Fibroblast of villous mesenchyme (primary cell): ENCODE measurements at regions not wholly inside any gene's neighbourhood (a gene's known extent, or its start where the extent isn't known, plus 50 kb on each side); places are given as distances from the start of the nearest gene placed in this dataset.

Source experiments
- DNase-seq: peaks from one replicate; pipeline ENCODE4 v3.0.0-alpha.2; 2010; ENCODE audit warnings: low read depth
- H3K4me3 ChIP-seq: 2 replicates; pipeline ENCODE4 v1.5.1; 2011; ENCODE audit warnings: low read depth, mild to moderate bottlenecking, low read length
- TF ChIP-seq, protein P1 (sequence below): IDR thresholded peaks from 2 replicates; pipeline ENCODE4 v1.5.1; 2012; ENCODE audit warnings: low read depth, mild to moderate bottlenecking, low read length; ENCODE audit not compliant: insufficient read depth

DNA sequence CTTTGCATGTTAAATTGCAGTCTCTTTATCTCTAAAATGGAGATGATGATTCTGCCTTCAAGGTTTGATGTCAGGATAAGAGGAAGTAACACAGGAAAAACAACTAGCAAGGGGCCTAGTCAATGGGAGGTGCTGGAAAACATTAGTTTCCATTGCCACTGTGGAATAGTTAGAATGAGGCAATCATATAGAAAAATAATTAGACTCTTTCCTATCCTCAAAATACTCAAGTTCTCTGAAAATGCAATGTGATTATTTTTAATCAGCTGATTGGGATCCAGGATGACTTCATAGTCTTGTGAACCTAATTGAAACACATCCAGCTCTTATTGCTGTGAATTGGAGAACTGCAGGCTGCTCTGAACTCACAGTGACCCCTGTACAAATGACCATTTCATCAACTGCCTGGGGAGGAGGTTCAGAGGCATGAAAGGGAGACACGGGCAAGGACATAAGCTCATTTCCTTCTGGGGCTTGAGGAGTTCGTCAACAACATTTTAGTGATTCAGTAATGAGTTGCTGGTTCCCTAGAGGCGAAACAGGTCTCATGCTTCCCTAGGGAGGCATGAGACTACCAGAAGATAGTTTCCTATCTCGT lies 422.5 kb downstream of the LPIN1 start:
- DNase-seq, result peak; percentile 93
- H3K4me3 ChIP-seq, result no peak overlapping the region
- TF ChIP-seq, protein P1, sequence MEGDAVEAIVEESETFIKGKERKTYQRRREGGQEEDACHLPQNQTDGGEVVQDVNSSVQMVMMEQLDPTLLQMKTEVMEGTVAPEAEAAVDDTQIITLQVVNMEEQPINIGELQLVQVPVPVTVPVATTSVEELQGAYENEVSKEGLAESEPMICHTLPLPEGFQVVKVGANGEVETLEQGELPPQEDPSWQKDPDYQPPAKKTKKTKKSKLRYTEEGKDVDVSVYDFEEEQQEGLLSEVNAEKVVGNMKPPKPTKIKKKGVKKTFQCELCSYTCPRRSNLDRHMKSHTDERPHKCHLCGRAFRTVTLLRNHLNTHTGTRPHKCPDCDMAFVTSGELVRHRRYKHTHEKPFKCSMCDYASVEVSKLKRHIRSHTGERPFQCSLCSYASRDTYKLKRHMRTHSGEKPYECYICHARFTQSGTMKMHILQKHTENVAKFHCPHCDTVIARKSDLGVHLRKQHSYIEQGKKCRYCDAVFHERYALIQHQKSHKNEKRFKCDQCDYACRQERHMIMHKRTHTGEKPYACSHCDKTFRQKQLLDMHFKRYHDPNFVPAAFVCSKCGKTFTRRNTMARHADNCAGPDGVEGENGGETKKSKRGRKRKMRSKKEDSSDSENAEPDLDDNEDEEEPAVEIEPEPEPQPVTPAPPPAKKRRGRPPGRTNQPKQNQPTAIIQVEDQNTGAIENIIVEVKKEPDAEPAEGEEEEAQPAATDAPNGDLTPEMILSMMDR, result no peak

DNA sequence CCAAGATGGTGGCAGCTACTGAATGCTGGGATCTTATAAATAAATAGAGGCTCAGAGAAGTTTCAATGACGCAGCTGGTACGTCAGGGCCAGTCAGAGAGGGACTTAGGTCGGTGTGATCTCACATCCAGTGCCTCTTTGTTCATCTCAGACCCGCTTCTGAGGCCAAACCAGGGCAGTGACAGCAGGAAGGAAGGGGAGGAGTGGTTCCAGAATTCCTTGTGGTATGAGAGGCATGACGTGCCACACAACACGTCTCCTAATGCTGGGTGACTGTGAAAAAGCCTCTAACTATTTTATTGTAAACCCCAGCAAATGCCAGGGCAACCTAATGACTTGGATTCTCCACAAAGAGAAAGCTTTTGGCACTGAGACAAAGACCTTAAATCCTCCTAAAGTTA lies 423.3 kb downstream of the LPIN1 start:
- no peak overlapping the region for H3K4me3 ChIP-seq
- TF ChIP-seq, protein P1, result no peak
- DNase-seq, result peak; percentile 82

DNA sequence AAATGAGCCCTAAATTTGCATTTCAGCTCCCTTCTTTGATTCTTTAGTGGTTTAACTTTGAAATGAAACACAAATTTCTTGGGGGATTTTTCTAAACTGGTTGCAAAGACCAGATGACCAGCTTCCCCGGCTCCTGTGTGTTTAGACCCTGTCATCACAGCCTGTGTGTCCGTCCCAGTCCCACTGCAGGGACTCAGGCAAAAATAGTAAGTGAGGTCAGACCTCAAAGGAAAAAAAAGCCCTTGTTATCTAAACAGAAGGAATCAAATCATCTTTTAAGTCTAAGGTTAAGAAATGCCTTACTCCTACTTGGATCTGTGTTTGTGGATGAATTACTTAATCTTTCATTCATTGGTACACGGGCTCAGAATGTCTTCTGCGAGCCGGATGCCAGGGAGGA lies 423.7 kb downstream of the LPIN1 start:
- TF ChIP-seq, protein P1, result no peak
- peak; percentile 58 for DNase-seq

DNA sequence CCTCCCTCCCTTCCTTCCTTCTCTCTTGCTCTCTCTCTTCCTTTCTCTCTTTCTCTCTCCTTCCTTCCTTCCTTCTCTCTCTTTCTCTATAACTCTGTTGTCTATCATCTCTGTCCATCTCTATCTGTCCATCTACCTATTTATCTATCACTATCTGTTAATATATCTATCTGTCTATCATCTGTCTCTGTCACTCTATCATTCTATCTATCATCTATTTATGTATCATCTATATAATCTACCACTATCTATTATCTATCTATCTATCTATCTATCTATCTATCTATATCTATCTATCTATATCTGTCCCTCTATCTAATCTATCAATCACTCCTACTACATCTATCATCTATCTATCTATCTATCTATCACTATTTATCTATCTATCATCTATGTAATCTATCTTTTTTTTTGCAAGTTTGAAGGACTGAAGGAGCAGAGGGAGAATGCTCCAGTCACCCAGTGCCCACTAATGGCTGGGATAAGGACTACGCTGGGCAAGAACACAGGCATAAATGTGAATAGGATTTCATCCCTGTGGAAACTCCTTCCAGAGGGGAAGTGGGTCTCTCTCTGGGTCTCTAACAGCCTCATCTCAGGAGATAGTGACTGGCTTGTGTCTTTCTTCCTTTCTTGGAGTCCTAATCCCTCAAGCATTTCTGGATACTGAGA lies 427.0 kb downstream of the LPIN1 start:
- TF ChIP-seq, protein P1, result peak; percentile 55
- no peak for DNase-seq
- H3K4me3 ChIP-seq, result no peak overlapping the region

More for the DNA sequence above, 423.7 kb downstream of the LPIN1 start:
- H3K4me3 ChIP-seq, result no peak overlapping the region

DNA sequence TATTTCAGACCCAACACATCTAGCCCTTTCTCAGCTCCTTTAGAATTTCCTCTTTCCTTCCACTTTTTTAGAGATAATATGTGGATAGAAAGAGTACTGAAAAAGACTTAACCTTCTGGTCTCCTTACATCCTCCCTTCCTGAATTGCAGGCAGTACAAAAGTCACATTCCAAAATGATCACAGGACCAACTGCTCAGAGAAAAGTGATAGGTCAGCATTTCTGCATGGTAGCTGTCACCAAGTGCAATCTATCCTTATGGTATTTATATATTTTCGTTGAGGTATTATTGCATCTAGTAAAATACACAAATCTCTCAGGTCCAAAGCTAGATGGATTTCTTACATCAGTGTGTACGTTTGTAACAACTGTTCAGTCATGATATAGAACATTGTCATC lies 427.5 kb downstream of the LPIN1 start:
- H3K4me3 ChIP-seq, result no peak overlapping the region
- TF ChIP-seq, protein P1, result no peak
- no peak for DNase-seq

DNA sequence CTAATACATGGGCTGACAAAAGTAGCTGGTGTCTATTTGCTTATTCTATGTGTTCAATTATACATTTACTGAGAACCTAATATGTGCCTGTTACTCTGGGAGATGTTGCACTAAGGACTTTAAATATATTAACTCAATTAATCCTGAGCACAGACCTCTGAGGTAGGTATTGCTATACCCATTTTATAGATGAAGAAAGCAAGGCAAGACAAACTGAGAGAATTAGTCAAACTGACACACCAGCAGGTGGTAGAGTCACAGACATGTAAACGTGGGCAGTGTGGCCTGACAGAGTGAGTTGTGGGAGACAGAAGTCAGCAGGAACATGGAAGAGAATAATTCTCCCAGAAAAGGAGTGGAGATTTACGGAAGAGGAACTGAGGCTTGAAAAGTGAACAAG lies 428.9 kb downstream of the LPIN1 start:
- no peak for DNase-seq
- no peak overlapping the region for H3K4me3 ChIP-seq
- TF ChIP-seq, protein P1, result no peak
